ENCODE measurements at regions not wholly inside any gene's neighbourhood (a gene's known extent, or its start where the extent isn't known, plus 50 kb on each side); places are given as distances from the start of the nearest gene placed in this dataset.
"Not testable (repeated sequence)": the region's sequence is repeated elsewhere in the genome, so short reads cannot be mapped to it uniquely, and the experiment has no call there.

GRCh38 chr21:28126521-28127174 lies 866.0 kb downstream of the LTN1 start:
- no peak for DNase-seq (ENCODE audit: low read depth)

GRCh38 chr21:28124541-28124940 lies 868.1 kb downstream of the LTN1 start:
- no peak for DNase-seq (ENCODE audit: low read depth)

GRCh38 chr21:28118570-28118969 lies 874.1 kb downstream of the LTN1 start:
- no peak for DNase-seq (ENCODE audit: low read depth)

- not testable (repeated sequence) for DNase-seq (ENCODE audit: low read depth)
These were observed 877.7 kb downstream of the LTN1 start for GRCh38 chr21:28114986-28115385.

- DNase-seq (ENCODE audit: low read depth), result no peak
These were observed 879.0 kb downstream of the LTN1 start for GRCh38 chr21:28113718-28114117.

- DNase-seq (ENCODE audit: low read depth), result no peak
These were observed 880.2 kb downstream of the LTN1 start for GRCh38 chr21:28112511-28112910.

GRCh38 chr21:28111151-28111619 lies 881.5 kb downstream of the LTN1 start:
- no peak for DNase-seq (ENCODE audit: low read depth)

GRCh38 chr21:28110716-28111115 lies 882.0 kb downstream of the LTN1 start:
- no peak for DNase-seq (ENCODE audit: low read depth)

GRCh38 chr21:28110074-28110473 lies 882.6 kb downstream of the LTN1 start:
- no peak for DNase-seq (ENCODE audit: low read depth)

- DNase-seq (ENCODE audit: low read depth), result no peak
These were observed 886.2 kb downstream of the LTN1 start for GRCh38 chr21:28106370-28106890.

GRCh38 chr21:28104346-28104745 lies 888.3 kb downstream of the LTN1 start:
- DNase-seq (ENCODE audit: low read depth), result no peak

- no peak for DNase-seq (ENCODE audit: low read depth)
These were observed 892.3 kb downstream of the LTN1 start for GRCh38 chr21:28100366-28100765.

- no peak for DNase-seq (ENCODE audit: low read depth)
These were observed 893.5 kb downstream of the LTN1 start for GRCh38 chr21:28099001-28099705.

- DNase-seq (ENCODE audit: low read depth), result no peak
These were observed 901.2 kb downstream of the LTN1 start for GRCh38 chr21:28091466-28091865.

GRCh38 chr21:28090546-28090945 lies 902.1 kb downstream of the LTN1 start:
- no peak for DNase-seq (ENCODE audit: low read depth)

- DNase-seq (ENCODE audit: low read depth), result no peak
These were observed 902.9 kb downstream of the LTN1 start for GRCh38 chr21:28089599-28090441.

- no peak for DNase-seq (ENCODE audit: low read depth)
These were observed 905.7 kb downstream of the LTN1 start for GRCh38 chr21:28086861-28087581.

- DNase-seq (ENCODE audit: low read depth), result no peak
These were observed 907.7 kb downstream of the LTN1 start for GRCh38 chr21:28084951-28085350.

- no peak for DNase-seq (ENCODE audit: low read depth)
These were observed 909.3 kb downstream of the LTN1 start for GRCh38 chr21:28083350-28083749.

- no peak for DNase-seq (ENCODE audit: low read depth)
These were observed 914.6 kb downstream of the LTN1 start for GRCh38 chr21:28078126-28078525.

- DNase-seq (ENCODE audit: low read depth), result no peak
These were observed 918.0 kb downstream of the LTN1 start for GRCh38 chr21:28074676-28075075.

- DNase-seq (ENCODE audit: low read depth), result no peak
These were observed 920.1 kb downstream of the LTN1 start for GRCh38 chr21:28072601-28073000.

Measured in activated T-helper 9 cell treated with anti-CD3 and anti-CD28 coated beads, Interleukin-2, amount 50 U/mL, for 16 hours (primary cell).